NK-92 (cell line): ENCODE measurements at regions not wholly inside any gene's neighbourhood (a gene's known extent, or its start where the extent isn't known, plus 50 kb on each side); places are given as distances from the start of the nearest gene placed in this dataset.

Experiments used
- DNase-seq: peaks from one replicate; lab custom pipeline; 2025; ENCODE audit not compliant: unreplicated experiment; lab: John Stamatoyannopoulos, UW

GRCh38 chr9:95757439-95757838, 118.1 kb upstream of the ERCC6L2 start:
- no peak for DNase-seq

GRCh38 chr9:95756986-95757385, 118.5 kb upstream of the ERCC6L2 start:
- no peak for DNase-seq

DNA sequence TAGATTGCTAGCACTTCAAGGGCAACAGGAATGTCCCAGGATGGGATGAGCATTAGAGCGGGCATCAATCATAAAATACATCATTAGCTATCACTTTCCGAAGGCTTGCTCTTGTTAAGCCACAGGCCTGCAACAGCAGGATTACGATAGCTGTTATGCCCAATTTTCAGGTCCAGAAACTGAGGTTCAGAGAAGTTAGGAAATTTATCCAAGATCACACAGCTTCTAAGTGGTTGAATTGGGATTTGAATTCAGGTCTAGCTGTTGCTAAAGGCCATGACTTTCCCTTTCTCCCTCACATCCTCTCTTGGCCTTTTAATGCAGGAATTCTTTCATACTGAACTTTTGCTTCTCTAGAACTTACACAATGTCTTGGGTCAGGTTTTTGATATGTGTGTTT, 119.4 kb upstream of the ERCC6L2 start:
- DNase-seq = no peak

- DNase-seq = no peak
Observed at GRCh38 chr9:95755421-95755730, 120.1 kb upstream of the ERCC6L2 start.

DNA sequence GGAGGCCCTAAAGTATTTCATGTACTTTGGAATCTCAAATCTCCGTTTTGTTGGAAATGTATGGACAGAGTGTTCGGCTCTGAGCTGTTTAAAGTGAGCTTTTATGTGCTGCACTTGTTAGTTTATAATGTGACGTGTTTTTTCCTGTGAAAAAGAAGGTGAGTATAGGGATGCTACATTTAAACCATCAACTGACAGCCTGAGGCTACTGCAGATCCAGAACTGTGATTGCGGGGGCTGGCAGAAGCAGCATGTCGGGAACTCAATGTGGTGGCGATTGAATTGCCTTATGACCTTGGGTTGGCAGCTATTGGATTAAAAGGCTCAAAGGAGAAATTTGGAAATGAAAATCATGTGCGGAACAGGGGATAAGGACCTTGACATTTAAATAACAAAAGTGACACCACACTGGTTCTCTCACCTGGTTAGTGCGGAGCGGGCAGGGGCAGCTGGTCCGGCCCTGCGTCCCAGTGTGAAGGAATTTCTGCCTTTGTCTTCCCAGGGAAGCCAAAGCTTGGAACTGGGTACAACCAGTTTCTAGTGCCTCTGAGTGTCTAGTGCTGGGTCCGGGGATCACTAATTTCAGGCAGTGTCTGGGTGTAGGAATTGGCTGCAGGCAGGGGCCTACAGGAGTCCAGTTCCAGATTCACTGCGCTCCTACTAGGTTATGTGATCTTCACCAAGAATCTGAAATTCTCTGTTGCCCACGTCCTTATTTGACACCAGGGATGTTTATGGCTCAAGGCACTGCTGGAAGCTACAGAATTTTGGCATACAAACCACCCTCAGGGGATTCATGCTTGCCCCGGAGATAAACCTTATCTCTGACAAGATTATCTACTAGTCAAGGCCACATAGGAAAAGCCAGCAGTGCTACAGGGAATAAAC, 120.7 kb upstream of the ERCC6L2 start:
- DNase-seq = no peak

DNA sequence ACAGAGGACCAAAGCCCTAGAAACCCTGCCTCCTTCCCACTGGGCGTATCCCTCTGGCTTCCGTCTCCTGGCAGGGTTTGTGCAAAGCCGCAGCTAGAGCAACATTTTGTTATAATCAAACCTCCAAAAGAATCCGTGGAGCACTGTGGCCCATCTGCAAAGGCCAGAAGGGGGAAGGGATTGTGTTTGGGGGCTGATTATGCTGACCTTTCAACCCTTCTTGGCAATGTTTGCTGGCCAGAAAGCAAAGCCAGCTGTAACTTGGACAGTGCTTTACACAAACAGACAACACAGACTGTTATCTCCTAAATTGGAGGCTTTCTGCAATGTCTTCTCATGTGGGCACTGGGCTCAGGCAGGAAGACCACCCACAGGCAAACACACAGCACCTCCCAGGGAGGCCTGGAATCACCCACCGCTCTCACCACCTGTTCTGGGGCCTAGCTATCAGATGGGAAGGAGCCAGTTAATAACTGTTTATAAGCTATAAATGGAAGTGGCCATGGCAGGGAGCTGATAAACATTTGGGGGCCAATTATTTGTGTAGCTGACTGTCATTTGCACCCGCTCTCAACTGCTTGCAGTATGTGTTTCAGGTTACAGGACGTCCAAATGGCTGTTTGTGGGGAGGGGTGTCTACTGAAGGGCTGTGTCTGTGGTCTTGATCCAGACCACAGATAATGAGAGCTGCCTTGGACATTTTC, 121.6 kb upstream of the ERCC6L2 start:
- no peak for DNase-seq

DNA sequence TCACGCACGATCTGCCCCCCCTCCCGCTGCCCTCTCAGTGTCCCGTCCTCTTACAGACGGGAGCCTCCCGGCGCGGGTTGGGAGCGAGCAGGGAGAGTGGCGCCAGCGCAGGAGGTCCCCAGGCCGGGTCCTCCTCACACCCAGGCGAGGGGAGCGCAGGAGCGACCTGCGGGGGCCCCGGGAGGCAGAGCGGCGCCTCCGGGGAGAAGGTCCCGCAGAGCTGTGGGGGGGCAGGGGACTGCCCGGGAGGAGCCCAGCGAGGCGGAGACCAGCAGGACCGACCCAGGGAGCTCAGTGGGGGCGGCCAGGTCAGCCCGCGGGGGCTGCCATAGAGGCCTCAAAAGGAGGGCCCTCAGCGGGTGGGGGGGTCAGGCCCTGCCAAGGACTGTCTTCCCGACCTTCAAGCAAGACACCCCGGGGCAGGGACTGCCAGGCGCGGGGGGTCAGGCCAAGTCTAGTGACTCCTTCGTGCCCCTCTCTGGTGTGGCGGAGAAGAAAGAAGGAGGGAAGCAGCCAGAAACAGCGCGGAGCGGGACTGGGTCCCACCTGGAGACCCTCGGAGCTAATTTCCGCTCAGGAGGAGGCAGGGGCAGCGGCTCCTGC, 123.3 kb upstream of the ERCC6L2 start:
- no peak for DNase-seq

DNA sequence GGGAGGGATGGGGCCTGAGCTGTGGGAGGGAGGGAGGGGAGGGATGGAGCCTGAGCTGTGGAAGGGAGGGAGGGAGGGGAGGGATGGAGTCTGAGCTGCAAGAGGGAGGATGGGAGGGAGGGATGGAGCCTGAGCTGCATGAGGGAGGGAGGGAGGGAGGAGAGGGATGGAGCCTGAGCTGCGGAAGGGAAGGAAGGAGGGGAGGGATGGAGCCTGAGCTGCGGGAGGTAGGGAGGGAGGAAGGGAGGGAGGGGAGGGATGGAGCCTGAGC, 124.0 kb upstream of the ERCC6L2 start:
- DNase-seq = no peak

GRCh38 chr9:95750725-95751519, 124.6 kb upstream of the ERCC6L2 start:
- no peak for DNase-seq

- no peak for DNase-seq
Observed at GRCh38 chr9:95749493-95749892, 126.0 kb upstream of the ERCC6L2 start.

GRCh38 chr9:95746408-95747180, 128.9 kb upstream of the ERCC6L2 start:
- no peak for DNase-seq

- no peak for DNase-seq
Observed at GRCh38 chr9:95742821-95743220, 132.7 kb upstream of the ERCC6L2 start.

GRCh38 chr9:95741631-95742030, 133.9 kb upstream of the ERCC6L2 start:
- DNase-seq = no peak

- no peak for DNase-seq
Observed at GRCh38 chr9:95740217-95741004, 135.1 kb upstream of the ERCC6L2 start.

- DNase-seq = no peak
Observed at GRCh38 chr9:95738438-95738837, 137.1 kb upstream of the ERCC6L2 start.

GRCh38 chr9:95736891-95737522, 138.5 kb upstream of the ERCC6L2 start:
- no peak for DNase-seq

DNA sequence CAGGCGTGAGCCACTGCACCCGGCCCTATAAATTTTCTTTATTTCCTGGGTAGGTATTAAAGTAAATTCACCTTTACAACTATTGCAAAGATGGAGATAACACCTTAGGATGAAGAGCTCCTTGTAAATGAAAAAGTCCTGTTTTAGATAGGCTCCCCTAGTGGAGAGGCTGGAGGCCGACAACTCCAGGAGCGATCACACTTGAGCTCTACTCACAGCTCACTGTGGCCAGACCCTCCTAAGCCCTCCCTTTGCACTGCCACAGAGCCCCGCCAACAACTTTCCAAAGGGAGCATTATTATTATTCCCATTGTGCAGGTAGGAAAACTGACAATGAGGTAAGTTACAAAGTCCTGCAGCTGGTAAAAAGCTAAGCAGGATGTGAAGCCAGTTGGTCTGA, 139.1 kb upstream of the ERCC6L2 start:
- no peak for DNase-seq

DNA sequence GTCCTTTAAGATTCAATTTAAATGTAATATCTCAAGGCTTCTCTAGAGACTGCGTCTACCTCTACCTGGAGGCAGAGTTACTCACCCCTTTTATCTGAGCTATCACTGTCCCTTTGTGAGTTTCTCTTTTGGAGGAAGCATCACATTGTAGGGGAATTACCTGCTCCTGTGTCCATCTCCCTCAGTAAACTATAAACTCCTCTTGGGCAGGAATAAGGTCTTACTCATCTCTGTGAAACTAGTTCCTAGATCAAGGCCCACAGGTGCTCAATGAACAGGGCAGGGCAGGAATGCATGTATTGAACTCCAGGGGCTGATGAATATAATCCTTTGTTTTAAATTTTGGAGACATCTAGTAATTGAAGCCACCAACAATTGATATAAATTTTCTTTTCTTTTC, 139.8 kb upstream of the ERCC6L2 start:
- no peak for DNase-seq
